ENCODE measurements at regions not wholly inside any gene's neighbourhood (a gene's known extent, or its start where the extent isn't known, plus 50 kb on each side); places are given as distances from the start of the nearest gene placed in this dataset.

DNA sequence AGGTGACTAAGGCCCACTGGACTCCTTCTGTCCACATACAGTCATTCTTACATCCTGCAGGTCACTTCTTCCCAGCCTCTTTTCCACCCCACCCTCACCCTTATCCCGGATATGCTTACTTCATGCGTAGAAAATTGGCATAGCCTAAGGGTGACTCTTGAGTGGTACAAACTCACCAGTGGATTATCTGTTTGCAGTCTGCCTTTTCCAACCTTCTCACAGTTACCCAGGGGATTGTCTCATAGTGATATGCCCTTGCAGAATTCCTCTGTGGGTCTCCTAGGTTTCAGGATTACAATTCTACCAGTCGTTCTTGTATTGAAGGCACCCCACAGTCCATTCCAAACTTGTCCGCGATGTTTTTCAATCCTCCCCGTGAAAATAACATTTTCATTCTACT, 752.9 kb upstream of the HS6ST1 start:
- no peak for DNase-seq (ENCODE audit: low spot score)

DNA sequence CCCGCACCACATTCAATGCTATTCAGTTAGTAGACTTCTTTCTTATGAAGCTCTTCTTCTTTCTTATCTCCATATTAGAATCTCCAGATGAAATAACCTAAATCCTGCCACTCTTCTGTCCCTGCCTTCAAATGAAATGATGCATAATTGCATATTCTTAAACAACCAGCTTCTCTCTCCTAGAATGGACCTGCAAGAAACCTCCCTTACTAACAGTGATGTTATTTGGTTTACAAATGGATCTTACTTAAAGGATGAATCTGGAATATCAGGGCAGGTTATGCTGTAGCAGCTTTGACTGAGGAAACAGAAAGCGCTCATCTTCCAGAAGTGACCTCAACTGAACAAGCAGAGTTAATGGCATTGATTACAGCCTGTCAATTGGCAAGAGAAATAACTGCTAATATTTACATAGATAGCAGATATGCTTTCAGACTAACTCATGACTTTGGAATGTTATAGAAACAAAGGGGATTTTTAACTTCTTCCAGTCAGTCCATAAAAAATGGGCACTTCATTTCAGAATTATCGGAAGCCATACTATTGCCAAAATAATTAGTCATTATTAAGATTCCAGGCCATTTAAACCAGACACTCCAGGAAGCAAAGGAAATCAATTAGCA, 755.7 kb upstream of the HS6ST1 start:
- no peak for DNase-seq (ENCODE audit: low spot score)

DNA sequence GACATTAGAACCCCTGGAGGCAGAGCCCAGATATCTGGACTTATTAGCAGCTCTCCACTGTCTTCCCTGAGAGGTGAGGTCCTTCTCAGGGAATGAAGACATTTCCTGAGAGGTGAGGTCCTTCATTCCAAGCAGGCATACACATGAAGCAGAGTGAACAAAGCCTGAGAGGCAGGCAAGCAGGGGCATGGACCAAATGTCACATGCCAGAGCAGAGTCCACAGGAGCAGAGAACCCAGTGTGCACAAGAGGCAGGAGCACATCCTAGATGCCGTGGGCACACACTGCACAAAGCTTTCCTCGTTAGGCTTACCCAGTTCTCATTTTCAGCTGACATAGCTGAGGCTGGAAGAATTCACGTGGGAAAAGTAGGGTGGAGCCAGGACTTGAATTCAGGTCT, 759.9 kb upstream of the HS6ST1 start:
- DNase-seq (ENCODE audit: low spot score) = no peak

DNA sequence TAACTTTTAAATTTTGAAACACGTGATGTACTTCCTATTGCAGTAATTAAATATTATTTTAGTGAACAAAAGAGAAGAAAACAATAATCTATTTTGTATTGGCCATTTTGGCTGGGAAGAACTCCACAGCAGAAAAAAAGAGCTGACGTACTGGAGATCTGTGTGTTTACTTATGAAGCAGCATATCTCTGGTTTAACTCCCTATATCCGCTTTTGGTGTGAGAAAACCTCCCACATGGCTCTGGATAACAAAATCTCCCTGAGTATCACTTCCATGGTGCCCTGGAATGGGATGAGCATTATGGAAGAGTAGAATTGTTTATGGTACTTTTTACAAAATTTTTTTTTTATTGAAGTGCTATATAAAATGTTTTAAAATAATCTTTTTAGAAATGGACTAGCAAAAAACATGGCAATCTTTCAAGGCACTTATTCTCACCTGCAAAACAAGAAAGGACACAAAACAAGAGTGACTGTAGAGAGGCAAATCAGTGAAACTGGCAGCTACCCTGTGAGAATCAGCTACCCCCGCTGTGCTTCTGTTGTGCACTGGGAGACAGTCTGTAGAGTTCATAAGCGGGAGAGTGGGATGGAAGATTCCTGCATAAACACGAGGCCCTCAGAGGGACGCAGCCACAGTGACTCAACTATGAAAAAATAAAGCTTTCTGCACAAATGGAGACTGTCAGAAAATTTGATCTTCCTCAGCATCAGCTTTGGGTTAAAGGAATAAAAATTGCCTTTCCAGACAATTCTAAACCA, 762.2 kb upstream of the HS6ST1 start:
- DNase-seq (ENCODE audit: low spot score) = no peak

DNA sequence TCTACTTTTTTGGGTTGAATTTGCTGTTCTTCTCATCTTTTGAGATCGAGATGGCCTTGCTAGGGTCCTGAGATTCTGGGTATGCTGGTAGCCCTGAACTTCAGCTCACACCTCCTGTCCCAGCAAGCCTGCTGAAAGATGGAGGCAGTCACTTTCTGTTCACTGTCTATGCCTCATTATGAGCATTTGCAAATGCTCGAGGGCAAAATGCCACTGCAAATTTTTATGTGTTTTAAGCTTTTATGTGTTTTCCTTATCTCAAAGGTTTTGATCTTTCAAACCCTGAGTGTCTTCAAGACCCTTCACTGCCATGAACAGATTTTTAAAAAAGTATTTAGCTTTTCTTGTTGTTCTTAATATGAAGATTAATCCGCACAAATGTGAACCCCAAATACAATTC, 766.7 kb upstream of the HS6ST1 start:
- DNase-seq (ENCODE audit: low spot score) = no peak

DNA sequence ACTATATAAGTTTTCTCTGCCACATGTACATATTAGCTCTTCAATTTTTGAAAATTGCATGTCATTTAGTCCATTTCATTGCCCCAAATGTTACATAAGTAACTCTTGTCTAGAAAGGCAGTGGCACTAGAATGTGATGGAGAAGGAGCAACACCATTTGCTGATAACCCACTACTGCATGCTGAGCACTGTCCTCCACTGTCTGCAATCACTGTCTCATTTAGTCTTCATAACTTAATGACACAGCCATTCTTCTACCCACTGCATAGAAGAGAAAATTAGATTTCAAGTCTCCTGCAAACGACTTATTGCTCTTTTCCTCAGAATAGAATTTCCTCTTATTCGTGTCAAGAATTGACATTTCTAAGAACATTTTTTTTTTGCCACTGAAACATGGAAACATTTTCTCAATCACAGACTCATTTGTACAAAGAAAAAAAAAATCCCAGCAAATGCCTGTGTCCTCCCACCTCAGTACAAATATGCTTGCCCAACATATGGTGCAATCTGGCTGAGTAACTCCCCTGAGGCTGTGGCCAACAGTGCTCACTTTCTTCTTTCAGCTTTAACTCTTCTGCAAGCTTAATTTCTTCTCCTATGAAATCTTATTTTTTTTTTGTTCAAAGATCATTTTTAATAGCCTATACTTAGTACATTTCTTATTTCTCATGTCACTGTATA, 768.6 kb upstream of the HS6ST1 start:
- DNase-seq (ENCODE audit: low spot score) = no peak

DNA sequence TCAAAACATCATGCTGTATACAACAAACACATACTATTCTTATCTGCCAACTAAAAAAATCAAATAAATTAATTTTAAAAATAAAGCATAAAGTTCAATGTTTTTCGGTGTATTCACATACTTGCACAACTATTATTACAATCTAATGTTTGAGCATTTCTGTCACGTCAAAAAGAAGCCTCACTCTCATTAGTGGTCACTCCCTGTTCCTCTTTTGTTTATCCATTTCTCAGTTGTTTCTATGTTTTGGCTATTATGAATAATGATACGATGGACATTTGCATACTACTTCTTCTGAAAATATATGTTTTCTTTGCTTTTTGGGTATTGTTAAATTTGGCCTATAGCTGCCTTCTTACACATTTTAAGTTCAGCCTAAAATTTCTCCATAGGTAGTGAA, 773.0 kb upstream of the HS6ST1 start:
- DNase-seq (ENCODE audit: low spot score) = no peak

DNA sequence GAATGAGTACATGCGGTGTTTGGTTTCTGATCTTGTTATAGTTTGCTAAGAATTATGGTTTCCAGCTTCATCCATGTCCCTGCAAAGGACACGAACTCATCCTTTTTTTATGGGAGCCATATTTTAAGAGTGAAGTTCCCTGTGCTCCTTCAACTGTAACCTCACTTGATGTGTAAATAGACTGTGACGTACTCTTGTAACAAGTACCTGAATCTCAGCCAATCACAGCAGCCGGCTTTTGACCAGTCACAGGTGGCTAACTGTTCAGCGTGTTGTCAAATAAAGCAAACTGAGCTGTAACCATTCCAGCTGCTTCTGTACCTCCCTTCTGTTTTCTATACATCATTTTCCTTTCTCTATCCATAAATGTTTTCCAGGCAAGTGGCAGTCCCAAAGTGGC, 774.3 kb upstream of the HS6ST1 start:
- DNase-seq (ENCODE audit: low spot score) = no peak

DNA sequence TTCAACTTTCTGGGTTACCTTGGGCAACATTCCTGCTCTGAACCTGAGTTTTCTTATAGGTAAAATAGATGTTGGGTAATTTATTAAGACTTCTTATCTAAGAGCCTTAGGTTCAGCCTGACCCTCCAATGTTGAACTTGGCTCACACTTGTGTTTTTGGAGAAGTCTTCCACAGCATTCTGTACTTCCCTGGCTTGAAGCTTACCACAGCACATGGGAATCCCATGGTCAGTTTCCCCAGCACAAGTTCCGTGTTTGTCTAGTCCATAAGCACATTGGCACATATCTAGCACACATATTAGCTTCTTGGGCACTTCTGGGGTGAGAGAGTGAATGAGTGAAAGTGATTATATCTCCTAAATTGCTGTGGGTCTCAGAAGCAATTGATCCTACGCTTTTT, 782.5 kb upstream of the HS6ST1 start:
- DNase-seq (ENCODE audit: low spot score) = no peak

DNA sequence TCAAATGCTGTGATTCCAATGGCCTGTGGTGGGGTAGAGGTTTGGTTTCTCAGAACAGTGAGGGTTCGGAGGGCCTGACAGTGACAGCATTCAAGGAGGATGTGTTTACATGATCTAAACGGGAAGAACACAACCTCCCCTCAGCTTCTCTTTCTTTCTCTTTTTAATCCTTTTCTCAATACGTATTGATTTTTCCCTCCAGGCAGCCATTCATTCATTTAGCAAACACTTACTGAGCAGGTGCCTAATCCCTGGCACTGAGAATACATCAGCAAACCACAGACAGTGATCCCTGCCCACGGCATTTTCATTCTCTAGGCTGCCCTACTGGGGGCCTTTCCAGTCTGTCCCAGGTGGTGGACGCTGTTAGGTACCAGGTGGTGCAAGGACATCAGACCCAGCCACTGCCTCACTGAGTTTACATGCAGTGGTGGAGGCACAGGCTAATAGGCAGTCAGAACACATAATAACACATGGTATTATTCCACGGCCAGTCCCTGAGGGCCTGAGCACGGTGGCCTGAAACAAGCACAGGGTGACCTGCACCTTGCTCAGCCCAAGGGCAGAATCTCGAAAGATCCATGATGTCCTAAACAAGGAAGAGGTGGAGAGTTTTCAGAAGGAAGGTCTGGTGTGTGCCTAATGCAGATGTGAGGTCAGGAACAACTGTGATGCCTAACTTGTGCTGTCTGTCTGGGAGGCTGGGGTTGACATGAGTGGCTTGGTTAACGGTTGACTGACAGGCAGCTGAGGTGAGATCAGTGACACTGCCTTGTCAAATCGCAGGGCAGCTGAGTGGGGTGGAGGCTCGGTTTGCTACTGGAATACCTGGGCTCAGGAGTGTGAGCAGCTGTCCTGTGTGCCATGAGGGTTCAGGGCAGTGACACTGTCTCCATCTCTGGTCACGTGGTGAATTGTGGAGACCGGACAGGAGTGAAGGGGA, 785.5 kb upstream of the HS6ST1 start:
- DNase-seq (ENCODE audit: low spot score) = no peak

DNA sequence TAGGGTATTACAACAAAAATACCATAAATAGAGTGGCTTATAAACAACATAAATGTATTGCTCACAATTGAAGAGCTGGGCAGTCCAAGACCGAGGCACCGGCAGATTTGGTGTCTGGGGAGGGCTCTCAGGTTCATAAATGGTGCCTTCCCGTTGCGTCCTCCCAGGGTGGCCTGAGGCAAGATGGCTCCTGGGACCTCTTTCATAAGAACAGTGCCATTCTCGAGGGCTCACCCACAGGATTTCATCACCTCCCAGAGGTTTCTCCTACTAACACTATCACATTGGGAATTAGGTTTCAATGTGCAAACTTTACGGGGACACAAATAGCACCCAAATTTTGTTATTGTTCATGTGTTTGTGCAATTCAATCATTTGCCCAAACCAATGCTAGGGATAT, 793.5 kb upstream of the HS6ST1 start:
- DNase-seq (ENCODE audit: low spot score) = no peak

DNA sequence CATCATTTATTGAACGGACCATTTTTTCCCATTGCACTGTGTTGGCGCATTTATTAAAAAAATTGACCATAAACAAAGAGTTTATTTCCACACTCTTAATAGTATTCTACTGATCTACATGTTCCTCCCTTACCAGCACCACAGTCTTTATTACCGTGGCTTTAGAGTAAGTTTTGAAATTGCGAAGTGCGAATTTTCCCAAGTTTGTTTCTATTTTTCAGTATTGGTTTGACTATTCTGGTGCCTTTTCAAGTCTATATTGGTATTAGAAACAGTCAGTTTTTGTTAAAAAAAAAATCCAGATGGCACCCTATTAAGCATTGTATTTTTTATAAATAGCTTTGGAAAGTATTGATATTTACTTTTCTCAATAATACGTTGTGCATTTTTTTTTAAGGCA, 795.1 kb upstream of the HS6ST1 start:
- no peak for DNase-seq (ENCODE audit: low spot score)

DNA sequence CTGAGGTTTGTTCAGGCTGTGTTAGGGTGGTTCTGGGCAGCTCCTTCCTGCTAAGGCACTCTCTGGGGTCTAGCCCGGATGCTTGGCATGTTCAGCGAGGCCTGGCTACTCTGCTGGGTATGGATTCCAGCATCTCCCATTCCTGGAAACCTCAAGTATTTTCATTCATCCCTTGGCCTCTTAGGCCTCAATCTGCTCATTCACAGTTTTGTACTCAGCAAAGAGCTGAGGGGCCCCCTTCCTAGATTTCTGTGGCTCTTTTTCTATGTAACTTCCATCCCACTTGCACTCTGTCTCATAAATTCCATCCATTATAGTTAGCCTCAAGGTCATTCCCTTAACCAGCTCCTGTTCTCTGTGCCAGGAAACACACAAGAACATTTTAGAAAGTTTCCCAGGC, 798.8 kb upstream of the HS6ST1 start:
- DNase-seq (ENCODE audit: low spot score) = no peak

DNA sequence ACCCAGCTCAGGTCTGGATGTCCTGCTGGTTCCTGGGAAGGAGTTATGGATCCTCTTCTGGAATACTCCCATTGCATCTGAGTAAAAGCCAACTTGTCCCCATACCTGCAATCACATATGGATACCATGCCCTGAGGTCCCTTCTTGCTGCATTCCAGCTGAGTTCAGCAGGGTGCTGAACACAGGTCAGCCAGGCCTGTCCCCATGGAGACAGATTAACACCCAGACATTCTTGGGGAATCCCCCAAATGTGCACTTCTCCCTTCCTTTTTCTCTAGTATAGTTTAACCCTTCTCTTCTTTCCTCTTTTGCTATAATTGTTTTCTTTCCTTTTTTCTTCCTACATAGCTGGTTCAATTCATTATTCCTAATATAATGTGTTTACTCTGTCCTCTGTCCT, 799.6 kb upstream of the HS6ST1 start:
- DNase-seq (ENCODE audit: low spot score) = no peak

DNA sequence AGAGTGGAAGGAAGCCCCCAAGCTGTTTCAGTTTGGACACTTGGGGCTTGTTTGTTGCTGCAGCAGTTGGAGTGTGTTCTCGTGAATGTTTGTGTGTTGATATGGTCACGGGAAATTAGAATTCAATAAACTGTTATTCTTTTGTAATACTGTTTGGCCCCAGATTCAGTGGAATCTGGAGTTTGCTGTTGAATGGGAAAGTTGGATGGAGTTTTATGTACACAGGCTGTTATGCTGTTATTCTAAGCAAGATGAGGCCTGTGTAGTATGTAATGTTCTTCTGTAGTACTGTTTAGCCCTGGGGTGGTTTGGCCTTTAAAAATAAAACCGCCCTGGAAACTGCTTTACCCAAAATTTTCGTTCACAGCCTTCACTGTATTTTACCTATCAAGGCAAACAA, 810.4 kb upstream of the HS6ST1 start:
- no peak for DNase-seq (ENCODE audit: low spot score)

DNA sequence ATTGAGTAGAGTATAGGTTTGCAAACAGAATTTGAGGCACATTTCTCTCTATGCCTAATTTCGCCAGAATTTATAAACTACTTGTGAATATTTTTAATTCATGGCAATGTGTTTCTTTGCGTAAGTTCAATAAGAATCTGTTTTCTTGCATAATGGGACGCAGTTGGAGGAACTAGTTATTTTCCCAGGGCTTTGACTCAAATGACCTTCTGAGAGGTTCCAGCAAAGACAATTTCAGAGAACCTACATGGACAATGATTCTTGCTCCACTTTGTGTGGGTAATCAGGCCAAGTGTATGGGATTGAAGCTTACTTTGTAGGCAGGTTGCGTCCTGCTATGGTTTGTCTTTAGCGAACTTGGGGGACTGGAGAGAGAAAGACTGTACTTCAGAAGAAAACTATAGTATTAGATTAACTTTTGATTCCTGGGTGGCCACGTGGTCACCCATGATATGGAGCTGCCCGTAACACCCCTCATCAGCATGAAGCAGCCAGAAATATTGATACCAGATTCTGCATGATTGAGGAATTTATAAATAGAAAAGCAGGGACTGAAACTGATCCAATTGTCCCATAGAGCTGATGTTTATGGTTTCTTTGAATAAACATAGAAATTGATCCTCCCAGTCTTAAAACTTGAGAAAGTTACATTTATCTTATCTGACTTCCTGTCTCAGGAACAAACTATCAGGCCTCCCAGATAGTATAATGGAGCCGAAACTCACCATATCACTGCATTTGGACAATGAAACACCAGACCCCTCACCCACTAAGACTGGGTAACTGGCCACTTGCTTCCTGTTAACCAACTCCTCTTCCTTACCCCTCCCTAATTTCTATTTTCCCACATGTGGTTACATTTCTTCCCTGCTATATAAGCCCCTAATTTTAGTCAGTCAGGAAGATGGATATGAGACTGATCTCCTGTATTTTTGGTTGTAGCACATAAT, 815.3 kb upstream of the HS6ST1 start:
- no peak for DNase-seq (ENCODE audit: low spot score)

DNA sequence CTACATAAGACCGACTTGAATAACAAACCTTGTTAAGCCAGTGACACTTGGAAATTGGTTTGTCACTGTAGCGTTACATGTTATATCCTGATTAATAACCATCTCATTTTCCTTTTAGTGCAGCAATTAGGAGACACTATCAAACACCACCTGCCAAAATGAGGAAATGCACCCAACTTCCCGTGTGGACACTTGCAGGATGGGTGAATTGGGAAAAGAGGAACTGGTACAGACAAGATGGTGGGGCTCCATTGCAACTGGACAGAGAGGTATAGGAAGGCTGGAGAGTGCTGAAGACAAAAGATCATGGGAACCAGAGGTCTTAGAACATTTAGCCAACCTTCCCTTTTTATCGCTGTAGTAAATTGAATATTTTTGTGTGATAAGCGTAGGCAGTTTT, 816.3 kb upstream of the HS6ST1 start:
- no peak for DNase-seq (ENCODE audit: low spot score)

DNA sequence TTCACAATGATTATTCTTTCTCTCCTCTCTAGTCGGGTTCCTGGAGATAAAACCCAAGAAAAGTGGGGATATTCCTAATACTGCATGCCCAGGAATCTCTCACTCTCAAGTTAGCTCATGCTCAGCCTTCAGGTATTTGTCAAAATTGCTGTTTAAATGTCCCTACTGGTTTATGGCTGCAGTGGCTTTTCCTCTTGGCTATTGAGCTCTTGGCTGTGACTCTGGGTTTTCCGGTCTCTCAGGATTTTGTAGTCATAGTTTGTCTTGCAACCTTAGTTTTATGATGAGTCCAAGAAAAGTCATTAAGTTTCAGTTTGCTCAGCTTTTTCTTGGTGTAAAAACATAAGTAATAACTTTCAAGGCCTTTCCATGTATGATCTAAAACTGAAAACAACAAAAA, 820.7 kb upstream of the HS6ST1 start:
- DNase-seq (ENCODE audit: low spot score) = peak; percentile 5

DNA sequence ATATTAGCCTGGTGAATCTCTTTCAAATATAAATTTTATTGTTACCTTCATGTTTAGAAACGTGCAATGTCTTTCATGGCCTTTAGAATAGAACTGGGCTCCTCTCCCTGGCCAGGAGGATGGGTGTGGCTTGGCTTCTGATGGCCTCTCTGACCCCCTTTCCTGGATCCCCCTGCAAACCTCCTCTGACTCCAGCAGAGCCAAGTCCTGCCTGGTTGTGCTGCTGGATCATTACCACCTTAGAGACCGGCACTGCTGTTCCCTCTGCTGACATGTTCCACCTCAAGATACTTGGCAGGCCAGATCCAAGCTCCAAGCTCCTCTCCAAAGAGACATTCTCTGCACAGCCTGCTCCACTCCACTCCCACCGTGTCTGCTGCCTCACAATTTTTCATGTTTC, 823.8 kb upstream of the HS6ST1 start:
- no peak for DNase-seq (ENCODE audit: low spot score)

DNA sequence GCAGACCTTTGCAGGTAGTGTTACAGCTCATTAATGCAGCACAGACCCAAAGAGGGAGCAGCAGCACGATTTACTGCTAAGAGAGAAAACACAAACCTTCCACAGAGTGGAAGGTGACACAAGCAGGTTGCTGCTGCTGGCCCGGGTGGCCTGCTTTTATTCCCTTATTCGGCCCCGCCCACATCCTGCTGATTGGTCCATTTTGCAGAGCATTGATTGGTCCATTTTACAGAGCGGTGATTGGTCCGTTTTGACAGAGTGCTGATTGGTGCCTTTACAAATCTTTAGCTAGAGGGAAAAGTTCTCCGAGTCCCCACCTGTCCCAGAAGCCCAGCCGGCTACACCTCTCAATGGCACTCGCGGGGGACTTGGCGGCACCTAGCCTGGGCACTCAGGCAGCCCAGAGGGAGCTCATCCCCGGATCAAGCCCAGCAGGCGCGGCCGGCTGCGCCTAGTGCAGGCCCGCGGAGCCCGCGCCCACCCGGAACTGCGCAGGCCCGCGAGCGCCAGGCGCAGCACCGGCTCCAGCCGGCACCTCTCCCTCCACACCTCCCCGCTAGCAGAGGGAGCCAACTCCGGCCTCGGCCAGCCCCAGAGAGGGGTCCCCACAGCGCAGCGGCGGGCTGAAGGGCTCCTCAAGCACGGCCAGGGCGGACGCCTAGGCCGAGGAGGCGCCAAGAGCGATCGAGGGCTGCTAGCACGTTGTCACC, 825.6 kb upstream of the HS6ST1 start:
- DNase-seq (ENCODE audit: low spot score) = no peak

DNA sequence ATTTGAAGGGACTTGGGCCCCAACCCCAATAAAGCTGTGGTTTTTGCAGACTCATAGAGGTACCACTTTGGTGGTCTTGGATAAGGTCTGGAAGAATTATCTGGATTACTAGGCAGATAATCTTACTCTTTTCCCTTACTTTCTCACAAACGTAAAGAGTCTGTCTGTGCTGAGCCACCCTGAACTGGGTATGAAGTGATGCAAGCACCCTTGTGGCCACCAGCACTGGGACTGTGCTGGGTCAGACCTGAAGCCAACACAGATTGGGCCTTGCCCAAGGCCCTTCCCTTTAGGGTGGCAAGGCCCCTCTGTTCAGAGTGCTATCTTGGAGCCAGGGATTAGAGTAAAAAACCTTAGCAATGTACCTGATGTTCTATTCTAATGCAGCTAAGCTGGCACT, 827.0 kb upstream of the RAB6C start:
- DNase-seq (ENCODE audit: low spot score) = no peak

All from HuH-7.5 (cell line).